ENCODE measurements at regions not wholly inside any gene's neighbourhood (a gene's known extent, or its start where the extent isn't known, plus 50 kb on each side); places are given as distances from the start of the nearest gene placed in this dataset.

DNA sequence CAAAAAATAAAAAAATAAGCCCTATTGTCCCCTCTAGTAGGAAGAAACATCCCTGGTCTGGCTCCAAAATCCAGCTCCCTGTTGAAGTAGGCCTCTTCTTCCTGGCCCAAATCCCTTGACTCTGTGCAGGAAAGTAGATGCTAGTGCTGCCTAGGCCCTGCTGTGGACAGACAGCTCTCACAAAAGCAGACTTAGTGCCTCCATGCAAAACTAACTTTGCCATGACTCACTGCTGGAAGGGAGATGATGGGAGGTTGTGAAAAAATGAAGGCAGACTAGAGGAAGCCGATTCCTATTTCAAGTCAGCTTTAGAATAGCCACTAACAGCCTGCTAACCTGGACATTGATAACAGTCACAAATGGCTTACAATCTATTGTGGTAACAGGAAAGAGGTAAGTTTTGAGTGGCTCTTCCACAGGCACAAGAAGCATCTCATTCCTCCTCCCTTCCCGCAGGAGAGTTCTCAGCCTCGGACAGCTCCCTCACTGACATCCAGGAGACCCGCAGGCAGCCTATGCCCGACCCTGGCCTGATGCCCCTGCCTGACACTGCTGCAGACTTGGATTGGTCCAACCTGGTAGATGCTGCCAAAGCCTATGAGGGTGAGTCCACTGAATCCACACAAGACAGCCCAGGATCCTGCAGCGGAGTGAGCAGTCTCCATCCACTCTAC is 198.9 kb upstream of the RGS6 start:
- Histone ChIP-seq H3K79me2 (ENCODE audit: control insufficient read depth, insufficient read depth, low read length) (no peaks in the 10 kb centered on the region), H3K4me1 (replicated peaks in 1 of 2; ENCODE audit: control insufficient read depth in 2 of 2, insufficient read depth in 2 of 2, low read length in 2 of 2) (no peaks in the 10 kb centered on the region), H3K9me3 (replicated peaks; ENCODE audit: control insufficient read depth, insufficient read depth, low read depth, low read length) (no peaks in the 10 kb centered on the region), H3K9me1 (ENCODE audit: control insufficient read depth, insufficient read depth, low read length) (no peaks in the 10 kb centered on the region), H3K9ac (ENCODE audit: insufficient read depth in 1 of 2, low read depth in 2 of 2, low read length in 2 of 2) (no peak overlapping the region), H4K20me1 (replicated peaks; ENCODE audit: control insufficient read depth, insufficient read depth, low read length) (no peaks in the 10 kb centered on the region), H3K4me2 (ENCODE audit: insufficient read depth, low read length) (no peak overlapping the region), H3K4me3 (no peak overlapping the region), H3K27ac (ENCODE audit: extremely low read depth, low read depth, low read length) (no peak overlapping the region), H2AFZ (ENCODE audit: low read depth, low read length) (no peak overlapping the region), H3K36me3 (ENCODE audit: control insufficient read depth, insufficient read depth, low read length) (peaks cover 9% of the 10 kb centered on the region; the same call in 1 of the 3 replicates), H3K27me3 (ENCODE audit: control insufficient read depth in 2 of 2, insufficient read depth in 2 of 2, low read length in 2 of 2) (no peaks in the 10 kb centered on the region)
- ChIA-PET CTCF (ENCODE audit: low intra/inter-chr PET ratio) (no interaction called here), POLR2A (interaction anchor here (0.5 kb wide), 1 partner anchor 1294 kb away, joined by 3 read pairs; the partner anchor contains the start of gene ZFYVE1)
- ATAC-seq (no peak), DNase-seq (ENCODE audit: extremely low read depth in 1 of 4, low spot score in 3 of 4) (no peak), FAIRE-seq (no peak)
- no TSS peak for BruUV-seq (replicated peaks)
- 90% methylated on average over 4 of the region's 6 CpGs for WGBS (ENCODE audit: insufficient coverage, low coverage, missing lambda C conversion rate)
- intact Hi-C loops (cut with micrococcal nuclease) (no loop called here), in situ Hi-C loops (cut with MboI) (no loop called here)
- TF ChIP-seq ZNF780A (CRISPR knock-in tag; IDR thresholded peaks at IDR 0.05) (no peak), BCL6 (CRISPR knock-in tag; IDR thresholded peaks at IDR 0.05) (no peak), ZKSCAN8 (CRISPR knock-in tag; IDR thresholded peaks at IDR 0.05) (no peak), PHF20 (IDR thresholded peaks at IDR 0.05; ENCODE audit: partially characterized antibody) (no peak), BCOR (IDR thresholded peaks at IDR 0.05) (no peak), L3MBTL2 (IDR thresholded peaks at IDR 0.05) (no peak), MAFF (IDR thresholded peaks at IDR 0.05; ENCODE audit: low read length) (no peak), MGA (IDR thresholded peaks at IDR 0.05) (no peak), ZNF586 (CRISPR knock-in tag; conservative IDR thresholded peaks at IDR 0.05) (no peak), BDP1 (IDR thresholded peaks at IDR 0.05; ENCODE audit: insufficient read depth, insufficient read length) (no peak), HNRNPH1 (optimal IDR thresholded peaks at IDR 0.05; ENCODE audit: low read depth, low read length) (no peak), GATAD2B (IDR thresholded peaks at IDR 0.05; ENCODE audit: borderline replicate concordance) (no peak), ZNF175 (CRISPR knock-in tag; IDR thresholded peaks at IDR 0.05; ENCODE audit: low read depth) (no peak), RBM39 (optimal IDR thresholded peaks at IDR 0.05; ENCODE audit: low read depth, low read length) (no peak)

Measured in K562 (cell line).